H9 (cell line): ENCODE measurements at regions not wholly inside any gene's neighbourhood (a gene's known extent, or its start where the extent isn't known, plus 50 kb on each side); places are given as distances from the start of the nearest gene placed in this dataset.

ENCODE experiments used
- DNase-seq: peaks from one replicate; pipeline ENCODE4 v3.0.0-alpha.2; 2017
- H2AFZ ChIP-seq: one replicate; pipeline ENCODE4 v1.6.1; 2013; ENCODE audit warnings: mild to moderate bottlenecking, low read length, control low read depth, moderate library complexity
- H2AK5ac ChIP-seq: 2 replicates; pipeline ENCODE4 v1.6.1; 2013; ENCODE audit warnings: low read length, control low read depth, mixed read lengths; ENCODE audit not compliant: insufficient read length
- H2BK120ac ChIP-seq: one replicate; pipeline ENCODE4 v1.6.1; 2013; ENCODE audit warnings: low read depth, mild to moderate bottlenecking, low read length, control low read depth, inconsistent platforms; ENCODE audit not compliant: poor library complexity, severe bottlenecking
- H2BK12ac ChIP-seq: 2 replicates; pipeline ENCODE4 v1.6.1; 2013; ENCODE audit warnings: low read length, control low read depth, mixed read lengths, low read depth; ENCODE audit not compliant: insufficient read length
- H2BK15ac ChIP-seq: 2 replicates; pipeline ENCODE4 v1.6.1; 2013; ENCODE audit warnings: low read depth, low read length, control low read depth
- H2BK20ac ChIP-seq: one replicate; pipeline ENCODE4 v1.6.1; 2013; ENCODE audit warnings: low read depth, mild to moderate bottlenecking, low read length, control low read depth, inconsistent platforms; ENCODE audit not compliant: poor library complexity, severe bottlenecking
- H2BK5ac ChIP-seq: 2 replicates; pipeline ENCODE4 v1.6.1; 2013; ENCODE audit warnings: low read length, control low read depth, mixed read lengths; ENCODE audit not compliant: insufficient read length
- H3K14ac ChIP-seq: 2 replicates; pipeline ENCODE4 v1.6.1; 2013; ENCODE audit warnings: low read length, control low read depth; ENCODE audit not compliant: insufficient read depth
- H3K18ac ChIP-seq: 2 replicates; pipeline ENCODE4 v1.6.1; 2013; ENCODE audit warnings: low read depth, mild to moderate bottlenecking, mixed read lengths, low read length, control low read depth; ENCODE audit not compliant: insufficient read length
- H3K23ac ChIP-seq: 2 replicates; pipeline ENCODE4 v1.6.1; 2013; ENCODE audit warnings: low read length, control low read depth, mixed read lengths, low read depth; ENCODE audit not compliant: insufficient read length
- H3K23me2 ChIP-seq: 2 replicates; pipeline ENCODE4 v1.6.1; 2013; ENCODE audit warnings: low read depth, mild to moderate bottlenecking, mixed read lengths, low read length, control low read depth; ENCODE audit not compliant: insufficient read length, poor library complexity, severe bottlenecking
- H3K27ac ChIP-seq: 2 replicates; pipeline ENCODE4 v1.5.1; 2013; ENCODE audit warnings: low read length, control low read depth, mixed read lengths, low read depth; ENCODE audit not compliant: insufficient read length
- H3K27me3 ChIP-seq: 2 replicates; pipeline ENCODE4 v1.6.1; 2013; ENCODE audit warnings: low read length, control low read depth, inconsistent platforms; ENCODE audit not compliant: insufficient read depth
- H3K4ac ChIP-seq: 2 replicates; pipeline ENCODE4 v1.6.1; 2013; ENCODE audit warnings: low read depth, mild to moderate bottlenecking, control low read depth, inconsistent platforms, low read length, moderate library complexity
- H3K4me1 ChIP-seq: 2 replicates; pipeline ENCODE4 v1.6.1; 2013; ENCODE audit warnings: low read length, control low read depth, inconsistent platforms; ENCODE audit not compliant: insufficient read depth
- H3K4me2 ChIP-seq: 2 replicates; pipeline ENCODE4 v1.6.1; 2013; ENCODE audit warnings: low read length, control low read depth, mixed read lengths; ENCODE audit not compliant: insufficient read length, insufficient read depth
- H3K56ac ChIP-seq: 2 replicates; pipeline ENCODE4 v1.6.1; 2013; ENCODE audit warnings: low read depth, mild to moderate bottlenecking, mixed read lengths, low read length, control low read depth; ENCODE audit not compliant: insufficient read length
- H3K79me1 ChIP-seq: 2 replicates; pipeline ENCODE4 v1.6.1; 2013; ENCODE audit warnings: low read depth, mild to moderate bottlenecking, moderate library complexity, low read length, control low read depth, inconsistent platforms; ENCODE audit not compliant: insufficient read depth, poor library complexity, severe bottlenecking
- H3K79me2 ChIP-seq: 2 replicates; pipeline ENCODE4 v1.6.1; 2013; ENCODE audit warnings: low read length, control low read depth, inconsistent platforms; ENCODE audit not compliant: insufficient read depth
- H3K9ac ChIP-seq: 2 replicates; pipeline ENCODE4 v1.6.1; 2013; ENCODE audit warnings: low read length, control low read depth, mixed read lengths; ENCODE audit not compliant: insufficient read length; ENCODE audit errors: extremely low read depth
- H3K9me3 ChIP-seq: one replicate; pipeline ENCODE4 v1.6.1; 2013; ENCODE audit warnings: low read depth, low read length, inconsistent platforms; ENCODE audit not compliant: control insufficient read depth
- H3T11ph ChIP-seq: one replicate; pipeline ENCODE4 v1.6.1; 2013; ENCODE audit warnings: mild to moderate bottlenecking, low read length, control low read depth, inconsistent platforms
- H4K20me1 ChIP-seq: one replicate; pipeline ENCODE4 v1.6.1; 2013; ENCODE audit not compliant: control insufficient read depth, insufficient read length, insufficient read depth
- H4K5ac ChIP-seq: 2 replicates; pipeline ENCODE4 v1.6.1; 2013; ENCODE audit warnings: low read depth, mild to moderate bottlenecking, mixed read lengths, low read length, control low read depth; ENCODE audit not compliant: insufficient read length
- H4K8ac ChIP-seq: replicated peaks from 2 replicates; pipeline ENCODE4 v1.6.1; 2013; ENCODE audit warnings: low read length, control low read depth, mixed read lengths, low read depth; ENCODE audit not compliant: insufficient read length
- H4K91ac ChIP-seq: 2 replicates; pipeline ENCODE4 v1.6.1; 2013; ENCODE audit warnings: low read depth, mild to moderate bottlenecking, moderate library complexity, mixed read lengths, low read length, control low read depth; ENCODE audit not compliant: insufficient read length
- H3K27ac Mint-ChIP-seq, 3 experiments: 2 replicates in 2 of 3; 3 replicates in 1 of 3; pipeline ENCODE4 v1.8.0; 2020 to 2021; ENCODE audit warnings: mixed read lengths in 3 of 3, mild to moderate bottlenecking in 1 of 3, moderate library complexity in 1 of 3
- H3K27me3 Mint-ChIP-seq: 2 replicates; pipeline ENCODE4 v1.8.0; 2021; ENCODE audit warnings: low read depth, mild to moderate bottlenecking, moderate library complexity, mixed read lengths
- H3K36me3 Mint-ChIP-seq, 3 experiments: 2 replicates in 2 of 3; 3 replicates in 1 of 3; pipeline ENCODE4 v1.8.0; 2020 to 2021; ENCODE audit warnings: low read depth in 3 of 3, mixed read lengths in 3 of 3; ENCODE audit not compliant: insufficient read depth in 1 of 3
- H3K4me1 Mint-ChIP-seq, 2 experiments: 2 replicates each; pipeline ENCODE4 v1.8.0; 2020; ENCODE audit warnings: mixed read lengths in 2 of 2
- H3K4me3 Mint-ChIP-seq, 2 experiments: 2 replicates in 1 of 2; 3 replicates in 1 of 2; pipeline ENCODE4 v1.8.0; 2020 to 2021; ENCODE audit warnings: mild to moderate bottlenecking in 2 of 2, mixed read lengths in 2 of 2, moderate library complexity in 1 of 2
- H3K9me3 Mint-ChIP-seq, 2 experiments: 2 replicates in 1 of 2; 3 replicates in 1 of 2; pipeline ENCODE4 v1.8.0; 2020; ENCODE audit warnings: mild to moderate bottlenecking in 2 of 2, mixed read lengths in 2 of 2, moderate library complexity in 1 of 2
- CTCF ChIP-seq: fragments of 200-600 bp; sonication (generic); conservative IDR thresholded peaks from 3 replicates; pipeline ENCODE4 v1.8.0; 2021; ENCODE audit warnings: antibody characterized with exemption, mild to moderate bottlenecking
- WGBS: extraction: QIAGEN DNeasy Blood & Tissue Kit; methylation state at CpG from one replicate; pipeline ENCODE4 v1.1.7; 2013; ENCODE audit warnings: missing lambda C conversion rate, low lambda C conversion rate, mixed read lengths; ENCODE audit not compliant: insufficient read length; ENCODE audit errors: extremely low coverage; 5-methylcytosine and 5-hydroxymethylcytosine counted together

- H3K9me3 Mint-ChIP-seq, result peaks cover 0 to 4% of the 10 kb centered on the region in 2 experiments; a peak in 1 of 5 replicates
- Histone ChIP-seq H2BK12ac (no peak overlapping the region), H3K79me2 (no peaks in the 10 kb centered on the region), H2BK20ac (no peak overlapping the region), H3K4me1 (no peaks in the 10 kb centered on the region), H3K18ac (no peak overlapping the region), H3K9me3 (no peaks in the 10 kb centered on the region), H4K91ac (no peak overlapping the region), H2AK5ac (no peak overlapping the region), H3K23ac (no peak overlapping the region), H4K8ac (no peak overlapping the region), H3K27me3 (no peaks in the 10 kb centered on the region), H3K4ac (no peak overlapping the region), H3K27ac (no peak overlapping the region), H3K23me2 (no peaks in the 10 kb centered on the region), H2BK120ac (no peak overlapping the region), H3K56ac (no peak overlapping the region), H3T11ph (no peak overlapping the region), H2BK15ac (no peak overlapping the region), H3K14ac (no peak overlapping the region), H2AFZ (no peak overlapping the region), H3K79me1 (no peaks in the 10 kb centered on the region), H3K9ac (no peak overlapping the region), H4K5ac (no peak overlapping the region), H3K4me2 (no peak overlapping the region), H2BK5ac (no peak overlapping the region), H4K20me1 (no peaks in the 10 kb centered on the region)
- no peak overlapping the region for H3K4me3 Mint-ChIP-seq
- no peak for DNase-seq
- no peaks in the 10 kb centered on the region; a peak in 1 of 7 replicates for H3K36me3 Mint-ChIP-seq
- no peak overlapping the region for H3K27ac Mint-ChIP-seq
- no peak for TF ChIP-seq CTCF
- no peaks in the 10 kb centered on the region for H3K4me1 Mint-ChIP-seq
- H3K27me3 Mint-ChIP-seq, result no peaks in the 10 kb centered on the region
- WGBS, result no CpG with 5 or more reads among the region's 7 CpGs
These were observed 166.3 kb downstream of the DUSP10 start for GRCh38 chr1:221575605-221576004.
